Keratinocyte (primary cell): ENCODE measurements at regions not wholly inside any gene's neighbourhood (a gene's known extent, or its start where the extent isn't known, plus 50 kb on each side); places are given as distances from the start of the nearest gene placed in this dataset.

Experiments
- EZH2 ChIP-seq: IDR thresholded peaks from one replicate; pipeline ENCODE4 v1.6.1; 2012; ENCODE audit warnings: inconsistent platforms, mild to moderate bottlenecking, low read length, moderate library complexity
- TF ChIP-seq, protein P1 (sequence below), 3 experiments: IDR thresholded peaks in 1 of 3; conservative IDR thresholded peaks in 1 of 3; optimal IDR thresholded peaks in 1 of 3; 2 replicates in 2 of 3; 3 replicates in 1 of 3; pipeline versions ENCODE3 to v1.5.1; 2011; ENCODE audit warnings: low read length in 3 of 3, mild to moderate bottlenecking in 3 of 3, moderate library complexity in 2 of 3, control low read depth in 1 of 3, inconsistent platforms in 1 of 3; ENCODE audit not compliant: insufficient read depth in 2 of 3; ENCODE audit errors: extremely low read depth in 1 of 3

DNA sequence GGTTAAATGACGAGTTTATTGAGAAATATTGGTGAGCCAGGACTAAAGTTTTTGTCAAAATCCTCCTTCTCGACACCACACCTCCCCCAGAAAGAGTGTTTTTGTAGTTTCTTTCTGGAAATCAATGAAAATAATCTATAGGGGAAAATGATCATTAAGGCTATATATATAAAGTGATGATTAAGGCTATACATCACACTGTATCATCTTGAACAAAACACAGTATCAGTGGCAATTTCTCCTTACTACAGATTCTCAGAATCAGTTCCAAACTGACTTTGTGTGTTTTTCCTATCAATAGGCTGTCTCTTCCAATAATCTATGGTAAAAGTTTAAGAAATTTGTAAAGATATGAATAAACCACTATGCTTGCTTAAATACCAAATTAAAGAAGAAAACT is 81.7 kb downstream of the IFNG-AS1 start:
- TF ChIP-seq, protein P1, sequence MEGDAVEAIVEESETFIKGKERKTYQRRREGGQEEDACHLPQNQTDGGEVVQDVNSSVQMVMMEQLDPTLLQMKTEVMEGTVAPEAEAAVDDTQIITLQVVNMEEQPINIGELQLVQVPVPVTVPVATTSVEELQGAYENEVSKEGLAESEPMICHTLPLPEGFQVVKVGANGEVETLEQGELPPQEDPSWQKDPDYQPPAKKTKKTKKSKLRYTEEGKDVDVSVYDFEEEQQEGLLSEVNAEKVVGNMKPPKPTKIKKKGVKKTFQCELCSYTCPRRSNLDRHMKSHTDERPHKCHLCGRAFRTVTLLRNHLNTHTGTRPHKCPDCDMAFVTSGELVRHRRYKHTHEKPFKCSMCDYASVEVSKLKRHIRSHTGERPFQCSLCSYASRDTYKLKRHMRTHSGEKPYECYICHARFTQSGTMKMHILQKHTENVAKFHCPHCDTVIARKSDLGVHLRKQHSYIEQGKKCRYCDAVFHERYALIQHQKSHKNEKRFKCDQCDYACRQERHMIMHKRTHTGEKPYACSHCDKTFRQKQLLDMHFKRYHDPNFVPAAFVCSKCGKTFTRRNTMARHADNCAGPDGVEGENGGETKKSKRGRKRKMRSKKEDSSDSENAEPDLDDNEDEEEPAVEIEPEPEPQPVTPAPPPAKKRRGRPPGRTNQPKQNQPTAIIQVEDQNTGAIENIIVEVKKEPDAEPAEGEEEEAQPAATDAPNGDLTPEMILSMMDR (optimal IDR thresholded peaks at IDR 0.05 in 1 of 3, IDR thresholded peaks at IDR 0.05 in 1 of 3, conservative IDR thresholded peaks at IDR 0.05 in 1 of 3; ENCODE audit: extremely low read depth in 1 of 3, insufficient read depth in 2 of 3, low read length in 3 of 3): no peak
- TF ChIP-seq EZH2: no peak
